ENCODE measurements at regions not wholly inside any gene's neighbourhood (a gene's known extent, or its start where the extent isn't known, plus 50 kb on each side); places are given as distances from the start of the nearest gene placed in this dataset.
"Not testable (repeated sequence)": the region's sequence is repeated elsewhere in the genome, so short reads cannot be mapped to it uniquely, and the experiment has no call there.

GRCh38 chr2:142769761-142770160 lies 107.7 kb upstream of the KYNU start:
- intact Hi-C loops (cut with DNase I), result no loop called here
- no peak for DNase-seq (ENCODE audit: low spot score)
- no peak for ATAC-seq

DNA sequence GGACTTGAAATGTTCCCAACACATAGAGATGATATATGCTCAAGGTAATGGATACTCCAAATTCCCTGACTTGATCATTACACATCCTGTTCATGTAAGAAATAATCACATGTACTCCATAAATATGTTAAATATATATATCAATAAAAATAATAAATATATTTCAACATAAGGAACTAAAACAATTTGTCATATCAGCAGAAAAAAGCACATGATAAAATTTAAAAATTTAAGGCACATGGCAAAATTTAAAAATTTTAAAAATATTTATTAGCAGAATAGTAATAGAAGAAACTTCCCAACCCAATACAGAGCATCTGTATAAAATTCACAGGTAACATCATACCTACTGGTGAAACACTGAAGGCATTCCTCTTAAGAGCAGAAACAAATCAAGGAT lies 109.6 kb upstream of the KYNU start:
- DNase-seq (ENCODE audit: low spot score) (no peak), ATAC-seq (no peak)
- intact Hi-C loops (cut with DNase I), result no loop called here

- no peak for ATAC-seq
- intact Hi-C loops (cut with DNase I), result no loop called here
- DNase-seq (ENCODE audit: low spot score), result no peak
Measured at GRCh38 chr2:142758973-142759372, 118.5 kb upstream of the KYNU start.

- intact Hi-C loops (cut with DNase I), result no loop called here
- ATAC-seq (no peak), DNase-seq (ENCODE audit: low spot score) (no peak)
Measured at GRCh38 chr2:142757111-142757510, 120.4 kb upstream of the KYNU start.

DNA sequence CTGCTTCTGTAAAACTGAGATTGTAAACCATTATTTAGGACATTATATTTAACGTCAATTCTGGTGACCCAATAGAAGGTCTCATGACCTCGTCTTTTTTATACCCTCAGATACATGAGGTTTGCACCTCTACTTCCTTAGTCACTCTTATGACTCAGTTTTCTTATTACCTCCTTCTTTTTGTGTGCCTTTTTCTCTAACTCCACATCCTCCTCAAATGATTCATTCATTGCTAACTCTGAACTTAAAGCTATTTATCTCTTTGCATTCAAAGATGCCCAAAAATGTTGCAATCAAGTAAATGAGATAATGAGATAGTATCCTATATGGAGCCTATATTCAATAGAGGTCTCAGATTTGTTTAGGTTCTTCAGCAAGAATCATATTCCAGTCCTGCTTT lies 121.0 kb upstream of the KYNU start:
- intact Hi-C loops (cut with DNase I), result no loop called here
- DNase-seq (ENCODE audit: low spot score) (no peak), ATAC-seq (no peak)

- DNase-seq (ENCODE audit: low spot score) (no peak), ATAC-seq (no peak)
- intact Hi-C loops (cut with DNase I), result no loop called here
Measured at GRCh38 chr2:142755191-142755590, 122.3 kb upstream of the KYNU start.

DNA sequence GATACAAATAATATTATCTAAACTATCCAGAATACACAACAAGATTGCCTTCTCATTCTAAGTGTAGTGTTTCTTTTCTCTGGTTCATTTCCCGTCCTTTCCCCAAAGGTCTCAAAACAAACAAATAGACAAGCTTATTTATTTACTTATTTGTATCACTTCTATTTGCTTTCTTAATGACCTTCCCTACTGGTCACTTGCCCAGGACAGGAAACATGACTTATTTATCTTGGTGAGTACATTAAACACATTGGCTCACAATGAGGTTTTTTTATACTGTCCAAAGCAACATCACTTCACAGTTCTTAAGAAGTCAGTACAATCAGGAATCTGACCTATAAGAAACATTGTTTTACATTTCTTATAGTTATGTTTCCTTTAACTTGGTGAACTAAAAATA lies 123.3 kb upstream of the KYNU start:
- ATAC-seq (no peak), DNase-seq (ENCODE audit: low spot score) (no peak)
- intact Hi-C loops (cut with DNase I), result no loop called here

- no peak for DNase-seq (ENCODE audit: low spot score)
- intact Hi-C loops (cut with DNase I), result no loop called here
Measured at GRCh38 chr2:142750858-142751257, 126.6 kb upstream of the KYNU start.

DNA sequence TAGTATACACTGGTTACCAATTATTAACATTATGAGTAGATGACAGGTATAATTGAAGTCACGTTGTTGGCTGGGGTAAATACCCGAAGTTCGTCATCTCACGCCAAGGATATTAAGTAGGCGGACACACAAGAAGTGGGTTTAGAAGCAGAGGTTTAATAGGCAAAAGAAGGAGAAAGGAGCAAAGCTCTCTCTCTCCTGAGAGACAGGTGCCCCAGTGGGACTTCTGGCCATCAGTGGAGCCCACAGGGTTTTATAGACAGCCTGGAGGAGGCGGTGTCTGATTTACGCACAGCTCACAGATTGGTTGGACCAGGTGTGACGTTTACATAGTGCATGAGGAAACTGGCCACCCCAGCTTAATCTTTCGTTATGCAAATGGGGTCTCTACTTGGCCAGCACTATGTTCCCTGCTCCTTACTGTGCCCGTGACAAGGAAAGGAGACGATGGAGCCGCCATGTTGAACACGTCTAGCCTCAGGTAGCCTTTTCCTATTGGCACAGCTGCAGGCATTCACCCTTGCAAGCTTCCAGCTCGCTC lies 128.8 kb upstream of the KYNU start:
- ATAC-seq (no peak), DNase-seq (ENCODE audit: low spot score) (no peak)
- intact Hi-C loops (cut with DNase I), result no loop called here

More at GRCh38 chr2:142750858-142751257, 126.6 kb upstream of the KYNU start:
- no peak for ATAC-seq

- intact Hi-C loops (cut with DNase I), result no loop called here
- ATAC-seq, result no peak
- DNase-seq (ENCODE audit: low spot score), result no peak
Measured at GRCh38 chr2:142745691-142746090, 131.8 kb upstream of the KYNU start.

GRCh38 chr2:142742371-142743214 lies 134.9 kb upstream of the KYNU start:
- intact Hi-C loops (cut with DNase I), result no loop called here
- no peak for ATAC-seq
- no peak for DNase-seq (ENCODE audit: low spot score)

DNA sequence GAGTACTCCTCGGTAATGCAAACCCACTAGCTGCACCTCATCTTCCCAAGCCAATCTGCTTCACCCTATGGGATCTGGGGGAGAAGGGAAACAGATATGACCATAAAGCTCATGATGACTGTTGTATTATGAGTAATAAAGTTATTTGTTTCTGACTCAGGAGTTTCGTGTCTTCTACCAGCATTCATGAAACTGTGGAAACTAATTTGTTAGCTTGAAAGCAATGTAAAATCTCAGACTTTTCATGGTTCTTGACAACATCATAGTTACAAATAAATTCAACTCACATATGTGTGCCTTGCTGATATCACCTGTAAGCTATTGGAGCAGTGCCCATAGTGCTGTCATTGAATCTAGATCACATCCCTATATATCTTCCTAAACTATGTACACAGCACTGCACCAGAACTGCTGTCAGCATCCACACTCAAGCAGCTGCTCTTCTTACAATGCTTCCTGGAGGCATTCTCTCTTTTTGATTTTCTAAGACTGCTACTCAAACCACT lies 135.6 kb upstream of the KYNU start:
- DNase-seq (ENCODE audit: low spot score) (no peak), ATAC-seq (no peak)
- intact Hi-C loops (cut with DNase I), result no loop called here

DNA sequence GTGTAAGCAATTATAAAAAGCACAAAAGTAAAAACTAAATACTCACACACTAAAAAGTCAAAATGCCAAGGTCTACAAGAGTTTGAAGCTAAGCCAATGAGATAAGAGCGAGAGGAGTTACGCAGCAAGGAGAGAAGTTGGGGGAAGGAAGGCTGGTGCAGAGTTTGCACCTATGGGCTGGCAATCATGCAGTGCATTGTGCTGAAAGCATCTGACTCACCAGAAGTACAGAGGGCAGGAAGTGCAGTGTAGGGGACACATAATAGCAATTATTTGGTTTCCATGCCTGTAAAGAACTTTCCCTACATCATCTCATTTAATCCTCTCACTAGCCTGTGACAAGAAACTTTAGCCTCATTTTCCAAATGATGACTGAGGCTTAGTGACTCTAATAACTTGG lies 142.7 kb upstream of the KYNU start:
- intact Hi-C loops (cut with DNase I), result no loop called here
- DNase-seq (ENCODE audit: low spot score) (no peak), ATAC-seq (no peak)

GRCh38 chr2:142734231-142734630 lies 143.2 kb upstream of the KYNU start:
- ATAC-seq (no peak), DNase-seq (ENCODE audit: low spot score) (no peak)
- intact Hi-C loops (cut with DNase I), result no loop called here

DNA sequence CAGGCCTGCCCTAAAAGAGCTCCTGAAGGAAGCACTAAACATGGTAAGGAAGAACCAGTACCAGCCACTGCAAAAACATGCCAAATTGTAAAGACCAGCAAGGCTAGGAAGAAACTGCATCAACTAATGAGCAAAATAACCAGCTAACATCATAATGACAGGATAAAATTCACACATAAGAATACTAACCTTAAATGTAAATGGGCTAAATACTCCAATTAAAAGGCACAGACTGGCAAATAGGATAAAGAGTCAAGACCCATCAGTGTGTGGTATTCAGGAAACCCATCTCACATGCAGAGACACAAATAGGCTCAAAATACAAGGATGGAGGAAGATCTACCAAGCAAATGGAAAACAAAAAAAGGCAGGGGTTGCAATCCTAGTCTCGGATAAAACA lies 147.7 kb upstream of the KYNU start:
- ATAC-seq; DNase-seq (ENCODE audit: low spot score); intact Hi-C loops (cut with DNase I): not testable (repeated sequence)

GRCh38 chr2:142727821-142728478 lies 149.5 kb upstream of the KYNU start:
- ATAC-seq; intact Hi-C loops (cut with DNase I); DNase-seq (ENCODE audit: low spot score): not testable (repeated sequence)

GRCh38 chr2:142725386-142725785 lies 152.1 kb upstream of the KYNU start:
- intact Hi-C loops (cut with DNase I), result no loop called here
- ATAC-seq, result no peak
- DNase-seq (ENCODE audit: low spot score), result no peak

- ATAC-seq, result no peak
Measured at GRCh38 chr2:142724713-142725349, 152.6 kb upstream of the KYNU start.

DNA sequence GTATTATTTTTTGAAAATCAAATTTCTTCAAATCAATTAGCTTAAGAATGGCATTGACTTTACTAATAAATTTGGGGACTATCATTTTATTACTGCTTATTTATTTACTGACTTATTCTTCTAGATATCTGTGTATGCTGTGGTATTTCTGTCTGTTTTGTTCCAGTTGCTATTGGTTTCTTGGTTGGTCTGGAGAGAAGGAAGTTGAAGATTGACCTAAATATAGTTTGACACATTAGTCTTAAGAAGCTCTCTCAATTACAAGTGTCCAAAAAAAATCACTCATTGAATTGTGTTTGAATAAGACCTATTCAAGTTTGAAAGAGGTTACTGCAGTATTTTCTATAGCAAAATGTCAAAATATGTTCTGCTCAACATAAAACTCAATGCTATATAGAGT lies 153.3 kb upstream of the KYNU start:
- DNase-seq (ENCODE audit: low spot score), result no peak
- ATAC-seq, result no peak
- intact Hi-C loops (cut with DNase I), result no loop called here

More at GRCh38 chr2:142724713-142725349, 152.6 kb upstream of the KYNU start:
- intact Hi-C loops (cut with DNase I), result no loop called here
- DNase-seq (ENCODE audit: low spot score), result no peak

GRCh38 chr2:142723236-142723635 lies 154.2 kb upstream of the KYNU start:
- DNase-seq (ENCODE audit: low spot score) (no peak), ATAC-seq (no peak)
- intact Hi-C loops (cut with DNase I), result no loop called here

All from sciatic nerve (tissue), 2 donors.